OCI-LY3 (cell line): ENCODE measurements at regions not wholly inside any gene's neighbourhood (a gene's known extent, or its start where the extent isn't known, plus 50 kb on each side); places are given as distances from the start of the nearest gene placed in this dataset.

Experiments used
- CTCF ChIP-seq: fragments of 200-600, 300-600 bp; sonication (generic); IDR thresholded peaks from 2 replicates; pipeline ENCODE4 v1.5.1; 2014; ENCODE audit warnings: antibody characterized with exemption, low read length, low read depth
- EZH2phosphoT487 ChIP-seq: fragments of 200-600 bp; shearing (Covaris generic); IDR thresholded peaks from 2 replicates; pipeline ENCODE4 v1.6.1; 2018; ENCODE audit warnings: antibody characterized with exemption, mixed run types, low read depth

DNA sequence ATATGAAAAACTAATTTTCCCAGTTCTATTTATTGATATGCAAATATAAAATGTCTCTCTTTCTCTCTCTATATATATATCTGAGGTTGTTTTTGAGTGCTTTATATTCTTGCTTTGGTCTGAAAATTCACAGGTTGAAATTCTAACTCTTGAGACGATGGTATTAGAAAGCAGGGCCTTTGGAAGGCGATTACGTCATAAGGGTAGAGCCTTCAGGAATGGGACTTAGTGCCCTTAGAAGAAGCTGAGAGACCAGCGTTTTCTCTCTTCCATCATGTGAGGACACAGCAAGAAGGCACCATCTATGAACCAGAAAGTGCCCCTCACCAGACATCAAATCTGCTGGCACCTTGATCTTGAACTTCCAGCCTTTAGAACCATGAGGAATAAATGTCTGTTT, 57.4 kb upstream of the PAXBP1 start:
- TF ChIP-seq CTCF (no peak), EZH2phosphoT487 (no peak)
